ENCODE measurements at regions not wholly inside any gene's neighbourhood (a gene's known extent, or its start where the extent isn't known, plus 50 kb on each side); places are given as distances from the start of the nearest gene placed in this dataset.

DNA sequence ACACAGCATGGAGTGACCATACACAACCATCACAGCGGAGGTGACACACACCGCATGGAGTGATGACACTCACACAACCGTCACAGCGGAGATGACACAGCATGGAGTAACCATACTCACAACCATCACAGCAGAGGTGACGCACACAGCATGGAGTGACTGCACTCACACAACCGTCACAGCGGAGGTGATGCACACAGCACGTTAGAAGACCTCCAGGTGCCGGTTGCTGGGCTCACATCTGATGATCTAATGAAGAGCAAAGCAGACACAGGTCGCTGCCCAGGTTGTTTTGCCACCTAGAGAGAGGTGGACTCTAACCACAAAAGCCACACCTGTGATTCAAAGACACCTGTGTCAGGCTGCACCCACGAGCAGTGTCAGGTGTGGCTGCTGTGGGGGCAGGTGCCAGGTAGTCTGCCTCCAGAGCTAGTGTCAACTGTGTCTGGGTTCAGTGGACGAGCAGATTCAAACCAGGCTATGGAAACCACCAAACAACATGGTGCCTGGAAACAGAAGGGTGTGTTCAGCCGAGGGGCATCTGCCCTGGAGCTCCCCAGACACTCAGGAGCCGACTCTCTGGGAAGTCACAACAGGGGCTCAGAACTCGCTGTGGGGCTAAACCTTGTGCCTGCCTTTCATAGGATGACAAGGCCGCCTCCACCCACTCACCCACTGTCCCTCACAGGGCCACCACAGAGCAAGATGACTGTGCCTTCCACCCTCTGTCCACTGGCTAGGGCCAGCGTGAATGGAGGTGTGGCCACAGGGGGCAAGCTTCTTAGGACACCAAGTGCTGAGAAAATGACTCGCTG, 608.2 kb downstream of the TBC1D22A start:
- no peaks in the 10 kb centered on the region for H3K36me3 ChIP-seq (replicated peaks; ENCODE audit: insufficient read depth, low read length)
- no peaks in the 10 kb centered on the region for H3K4me1 ChIP-seq (ENCODE audit: low read length)
- DNase-seq = peak; percentile 27
- no peaks in the 10 kb centered on the region for H3K9me3 ChIP-seq (replicated peaks; ENCODE audit: insufficient read depth, low read length)
- H3K9me2 ChIP-seq (replicated peaks; ENCODE audit: insufficient read depth, low read length) = no peaks in the 10 kb centered on the region
- no peak overlapping the region for H3K27ac ChIP-seq (ENCODE audit: low read length)
- no peaks in the 10 kb centered on the region for H3F3A ChIP-seq (ENCODE audit: insufficient read depth, low read length)
- H3K4me2 ChIP-seq (ENCODE audit: low read depth, low read length) = no peak overlapping the region
- H3K9ac ChIP-seq (ENCODE audit: low read length) = no peak overlapping the region
- H3K27me3 ChIP-seq (replicated peaks; ENCODE audit: insufficient read depth, low read length) = no peaks in the 10 kb centered on the region
- no peaks in the 10 kb centered on the region for H3K79me2 ChIP-seq (ENCODE audit: low read length)
- TF ChIP-seq EZH2phosphoT487 (IDR thresholded peaks at IDR 0.05; ENCODE audit: low read length) = no peak
- TF ChIP-seq CTCF (IDR thresholded peaks at IDR 0.05; ENCODE audit: low read length) = no peak
- no peak for TF ChIP-seq EZH2 (optimal IDR thresholded peaks at IDR 0.05; ENCODE audit: low read depth, low read length)
- H2AFZ ChIP-seq (ENCODE audit: low read length) = no peak overlapping the region
- H3K4me3 ChIP-seq (ENCODE audit: low read length) = no peak overlapping the region
- no peaks in the 10 kb centered on the region for H4K20me1 ChIP-seq (ENCODE audit: insufficient read depth, low read length)

GRCh38 chr22:47369431-47370015, 607.1 kb downstream of the TBC1D22A start:
- no peaks in the 10 kb centered on the region for H3K27me3 ChIP-seq (replicated peaks; ENCODE audit: insufficient read depth, low read length)
- no peaks in the 10 kb centered on the region for H3F3A ChIP-seq (ENCODE audit: insufficient read depth, low read length)
- H3K36me3 ChIP-seq (replicated peaks; ENCODE audit: insufficient read depth, low read length) = no peaks in the 10 kb centered on the region
- no peaks in the 10 kb centered on the region for H3K79me2 ChIP-seq (ENCODE audit: low read length)
- H3K4me3 ChIP-seq (ENCODE audit: low read length) = no peak overlapping the region
- H3K27ac ChIP-seq (ENCODE audit: low read length) = no peak overlapping the region
- no peak for DNase-seq
- H3K4me1 ChIP-seq (ENCODE audit: low read length) = no peaks in the 10 kb centered on the region
- H2AFZ ChIP-seq (ENCODE audit: low read length) = no peak overlapping the region
- no peak overlapping the region for H3K9ac ChIP-seq (ENCODE audit: low read length)
- H3K4me2 ChIP-seq (ENCODE audit: low read depth, low read length) = no peak overlapping the region
- no peaks in the 10 kb centered on the region for H3K9me2 ChIP-seq (replicated peaks; ENCODE audit: insufficient read depth, low read length)
- TF ChIP-seq EZH2 (optimal IDR thresholded peaks at IDR 0.05; ENCODE audit: low read depth, low read length) (no peak), EZH2phosphoT487 (IDR thresholded peaks at IDR 0.05; ENCODE audit: low read length) (no peak), CTCF (IDR thresholded peaks at IDR 0.05; ENCODE audit: low read length) (no peak)
- H4K20me1 ChIP-seq (ENCODE audit: insufficient read depth, low read length) = no peaks in the 10 kb centered on the region
- H3K9me3 ChIP-seq (replicated peaks; ENCODE audit: insufficient read depth, low read length) = no peaks in the 10 kb centered on the region

GRCh38 chr22:47369020-47369419, 606.6 kb downstream of the TBC1D22A start:
- Histone ChIP-seq H2AFZ (ENCODE audit: low read length) (no peak overlapping the region), H3K9me2 (replicated peaks; ENCODE audit: insufficient read depth, low read length) (no peaks in the 10 kb centered on the region), H3K27me3 (replicated peaks; ENCODE audit: insufficient read depth, low read length) (no peaks in the 10 kb centered on the region), H4K20me1 (ENCODE audit: insufficient read depth, low read length) (no peaks in the 10 kb centered on the region), H3K4me3 (ENCODE audit: low read length) (no peak overlapping the region), H3K36me3 (replicated peaks; ENCODE audit: insufficient read depth, low read length) (no peaks in the 10 kb centered on the region), H3K79me2 (ENCODE audit: low read length) (no peaks in the 10 kb centered on the region), H3F3A (ENCODE audit: insufficient read depth, low read length) (no peaks in the 10 kb centered on the region), H3K27ac (ENCODE audit: low read length) (no peak overlapping the region), H3K9ac (ENCODE audit: low read length) (no peak overlapping the region), H3K4me1 (ENCODE audit: low read length) (no peaks in the 10 kb centered on the region), H3K4me2 (ENCODE audit: low read depth, low read length) (no peak overlapping the region), H3K9me3 (replicated peaks; ENCODE audit: insufficient read depth, low read length) (no peaks in the 10 kb centered on the region)
- TF ChIP-seq CTCF (IDR thresholded peaks at IDR 0.05; ENCODE audit: low read length) (no peak), EZH2phosphoT487 (IDR thresholded peaks at IDR 0.05; ENCODE audit: low read length) (no peak), EZH2 (optimal IDR thresholded peaks at IDR 0.05; ENCODE audit: low read depth, low read length) (no peak)
- no peak for DNase-seq

All from MM.1S (cell line).